GF-D8 (cell line): ENCODE measurements at regions not wholly inside any gene's neighbourhood (a gene's known extent, or its start where the extent isn't known, plus 50 kb on each side); places are given as distances from the start of the nearest gene placed in this dataset.
"Not testable (repeated sequence)": the region's sequence is repeated elsewhere in the genome, so short reads cannot be mapped to it uniquely, and the experiment has no call there.

Experiments
- DNase-seq: peaks from one replicate; lab custom pipeline; 2025; lab: John Stamatoyannopoulos, UW

- DNase-seq = no peak
Measured at GRCh38 chr16:22681554-22682291, 132.2 kb upstream of the HS3ST2 start.

GRCh38 chr16:22683258-22683657 lies 130.7 kb upstream of the HS3ST2 start:
- DNase-seq = no peak

GRCh38 chr16:22683730-22684573 lies 130.0 kb upstream of the HS3ST2 start:
- no peak for DNase-seq

- no peak for DNase-seq
Measured at GRCh38 chr16:22684574-22685458, 129.1 kb upstream of the HS3ST2 start.

- no peak for DNase-seq
Measured at GRCh38 chr16:22685459-22685830, 128.5 kb upstream of the HS3ST2 start.

GRCh38 chr16:22687031-22687530 lies 126.9 kb upstream of the HS3ST2 start:
- no peak for DNase-seq

- no peak for DNase-seq
Measured at GRCh38 chr16:22688463-22688862, 125.5 kb upstream of the HS3ST2 start.

- no peak for DNase-seq
Measured at GRCh38 chr16:22688930-22689329, 125.0 kb upstream of the HS3ST2 start.

- DNase-seq = no peak
Measured at GRCh38 chr16:22691335-22691734, 122.6 kb upstream of the HS3ST2 start.

GRCh38 chr16:22692034-22692433 lies 121.9 kb upstream of the HS3ST2 start:
- DNase-seq = no peak

- DNase-seq = no peak
Measured at GRCh38 chr16:22692916-22693637, 120.9 kb upstream of the HS3ST2 start.

- DNase-seq = no peak
Measured at GRCh38 chr16:22693638-22694340, 120.2 kb upstream of the HS3ST2 start.

GRCh38 chr16:22694887-22695382 lies 119.0 kb upstream of the HS3ST2 start:
- no peak for DNase-seq

GRCh38 chr16:22695773-22696172 lies 118.2 kb upstream of the HS3ST2 start:
- DNase-seq = not testable (repeated sequence)

- DNase-seq = no peak
Measured at GRCh38 chr16:22699356-22699755, 114.6 kb upstream of the HS3ST2 start.

- no peak for DNase-seq
Measured at GRCh38 chr16:22705799-22706198, 108.2 kb upstream of the HS3ST2 start.

- no peak for DNase-seq
Measured at GRCh38 chr16:22710326-22710725, 103.6 kb upstream of the HS3ST2 start.

GRCh38 chr16:22711847-22712246 lies 102.1 kb upstream of the HS3ST2 start:
- DNase-seq = no peak

GRCh38 chr16:22712471-22712870 lies 101.5 kb upstream of the HS3ST2 start:
- DNase-seq = no peak

- not testable (repeated sequence) for DNase-seq
Measured at GRCh38 chr16:22718598-22718997, 95.4 kb upstream of the HS3ST2 start.

- no peak for DNase-seq
Measured at GRCh38 chr16:22719945-22720344, 94.0 kb upstream of the HS3ST2 start.
